G401 (cell line): ENCODE measurements at regions not wholly inside any gene's neighbourhood (a gene's known extent, or its start where the extent isn't known, plus 50 kb on each side); places are given as distances from the start of the nearest gene placed in this dataset.
A peak's percentile ranks its signal among the peaks of the same experiment; 100 is the strongest.
"Not testable (repeated sequence)": the region's sequence is repeated elsewhere in the genome, so short reads cannot be mapped to it uniquely, and the experiment has no call there.

Source experiments
- DNase-seq: peaks from one replicate; pipeline ENCODE4 v3.0.0-alpha.2; 2015; ENCODE audit warnings: low spot score
- in situ Hi-C: cut with HindIII; loops from 2 replicates; pipeline ENCODE4 v1.10.0; 2016; ENCODE audit warnings: low sequenced_read_pairs, mixed read lengths

- DNase-seq: peak; percentile 2
- in situ Hi-C loops: no loop called here
These were observed 167.8 kb upstream of the CXCL12 start for GRCh38 chr10:44552726-44553125.

DNA sequence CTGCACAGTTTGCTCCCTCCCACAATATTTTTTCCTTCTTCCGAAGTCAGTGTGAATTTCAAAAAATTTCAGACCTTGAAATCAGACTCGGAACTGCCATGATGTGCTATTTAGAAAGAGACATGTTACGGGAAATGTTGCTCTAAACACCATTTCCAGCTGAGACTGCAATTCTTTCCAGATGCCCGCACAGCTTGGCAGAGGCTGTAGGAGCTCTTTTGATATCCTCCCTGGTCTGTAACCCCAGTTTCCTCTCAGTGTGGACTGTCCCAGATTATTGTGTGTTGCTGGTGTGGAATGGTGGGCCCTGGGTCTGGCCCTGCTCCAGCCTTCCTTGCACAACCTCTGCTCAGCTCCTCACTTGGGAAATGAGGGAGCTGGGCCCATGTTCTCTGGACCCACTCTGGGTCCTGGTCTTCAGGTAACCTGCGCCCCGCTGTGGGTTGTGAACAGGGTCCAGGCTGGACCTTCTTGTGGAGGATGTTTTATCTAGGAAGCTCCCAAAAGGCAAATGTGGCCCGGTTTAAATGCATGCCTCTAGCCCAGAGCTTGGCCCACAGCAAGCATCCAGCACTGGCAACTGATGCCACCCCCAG, 172.8 kb upstream of the CXCL12 start:
- in situ Hi-C loops: no loop called here

GRCh38 chr10:44558521-44558920, 173.6 kb upstream of the CXCL12 start:
- in situ Hi-C loops: no loop called here
- no peak for DNase-seq

More for the DNA sequence above, 172.8 kb upstream of the CXCL12 start:
- no peak for DNase-seq

DNA sequence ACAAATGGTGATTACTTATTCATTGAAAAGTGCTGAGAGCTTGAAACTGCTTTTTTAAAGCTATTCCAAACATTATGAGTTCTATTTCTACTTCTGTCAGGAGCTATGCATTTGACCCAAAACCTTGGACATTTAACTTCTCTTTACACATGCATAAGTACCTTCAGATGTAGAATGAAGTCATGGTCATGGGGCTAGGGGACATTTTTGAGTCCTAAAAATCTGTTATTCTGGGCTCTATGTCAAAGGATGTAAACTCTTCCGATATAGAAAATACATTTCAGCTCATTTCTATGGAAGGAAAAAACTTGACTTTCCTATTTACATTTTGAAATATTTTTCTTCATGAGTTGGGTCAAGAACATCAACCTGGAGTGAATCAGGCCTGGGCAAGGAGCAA, 179.5 kb upstream of the CXCL12 start:
- no peak for DNase-seq
- in situ Hi-C loops: no loop called here

- in situ Hi-C loops: no loop called here
- no peak for DNase-seq
These were observed 179.9 kb upstream of the CXCL12 start for GRCh38 chr10:44564790-44565189.

DNA sequence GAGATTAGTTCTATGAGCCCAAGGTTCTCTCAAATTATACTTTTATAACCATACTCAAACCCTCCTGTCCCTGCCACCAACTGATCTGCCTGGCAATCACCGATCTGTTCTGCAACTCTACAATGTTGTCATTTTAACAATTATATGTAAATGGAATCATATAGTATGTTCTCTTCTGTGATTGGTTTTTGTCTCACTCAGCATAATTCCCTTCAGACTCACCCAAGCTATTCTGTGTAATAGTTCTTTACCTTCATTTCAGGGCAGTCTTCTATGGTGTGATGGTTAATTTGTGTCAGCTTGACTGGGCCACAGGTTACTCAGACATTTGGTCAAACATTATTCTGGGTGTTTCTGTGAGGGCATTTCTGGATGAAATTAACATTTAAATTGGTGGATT, 181.9 kb upstream of the CXCL12 start:
- in situ Hi-C loops: no loop called here
- no peak for DNase-seq

DNA sequence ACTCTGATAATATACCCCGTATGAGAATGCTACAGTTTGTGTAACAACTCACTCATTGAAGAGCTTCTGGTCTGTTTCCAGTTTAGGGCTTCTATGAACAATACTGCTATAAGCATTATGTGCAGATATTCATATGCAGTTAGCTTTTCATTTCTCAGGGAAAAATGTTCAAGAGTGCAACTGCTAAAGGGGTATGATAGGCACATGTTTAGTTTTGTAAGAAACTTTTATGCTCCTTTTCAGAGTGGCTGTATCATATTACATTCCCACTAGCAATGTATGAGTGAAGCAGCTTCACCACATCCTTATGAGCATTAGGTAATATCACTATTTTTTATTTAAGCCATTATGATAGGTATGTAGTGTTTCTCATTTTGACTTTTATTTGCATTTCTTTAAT, 182.6 kb upstream of the CXCL12 start:
- in situ Hi-C loops: no loop called here
- DNase-seq: no peak

- DNase-seq: no peak
- in situ Hi-C loops: no loop called here
These were observed 184.5 kb upstream of the CXCL12 start for GRCh38 chr10:44569193-44570091.

GRCh38 chr10:44571701-44572100, 186.8 kb upstream of the CXCL12 start:
- in situ Hi-C loops: no loop called here
- no peak for DNase-seq

- no peak for DNase-seq
- in situ Hi-C loops: no loop called here
These were observed 187.2 kb upstream of the CXCL12 start for GRCh38 chr10:44572146-44572545.

GRCh38 chr10:44573821-44574220, 188.9 kb upstream of the CXCL12 start:
- no peak for DNase-seq
- in situ Hi-C loops: no loop called here

- no peak for DNase-seq
- in situ Hi-C loops: no loop called here
These were observed 189.9 kb upstream of the CXCL12 start for GRCh38 chr10:44574596-44575480.

- DNase-seq: no peak
- in situ Hi-C loops: no loop called here
These were observed 190.9 kb upstream of the CXCL12 start for GRCh38 chr10:44575601-44576380.

GRCh38 chr10:44576702-44577191, 191.8 kb upstream of the CXCL12 start:
- in situ Hi-C loops: no loop called here

GRCh38 chr10:44577533-44577932, 192.6 kb upstream of the CXCL12 start:
- DNase-seq: no peak
- in situ Hi-C loops: no loop called here

More at GRCh38 chr10:44576702-44577191, 191.8 kb upstream of the CXCL12 start:
- no peak for DNase-seq

DNA sequence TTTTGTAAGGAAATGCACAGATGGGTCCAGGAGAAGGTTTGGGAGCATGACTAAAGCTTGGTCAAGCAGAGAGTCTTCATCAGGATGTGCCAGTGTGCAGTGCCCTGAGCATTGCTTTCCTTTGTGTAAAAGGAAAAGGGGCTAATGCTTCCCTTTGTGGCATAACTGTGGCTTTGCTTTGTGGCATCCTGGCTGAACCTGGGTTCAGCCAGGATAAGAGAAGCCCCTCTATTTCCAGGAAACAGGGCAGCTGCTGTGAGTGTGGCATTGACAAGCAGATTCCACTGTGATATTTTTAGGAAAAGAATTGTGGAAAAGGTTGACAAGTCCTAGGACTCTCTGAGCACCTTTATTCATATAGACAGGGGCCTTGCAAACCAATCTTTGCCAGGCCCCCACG, 193.4 kb upstream of the CXCL12 start:
- in situ Hi-C loops: no loop called here
- no peak for DNase-seq

DNA sequence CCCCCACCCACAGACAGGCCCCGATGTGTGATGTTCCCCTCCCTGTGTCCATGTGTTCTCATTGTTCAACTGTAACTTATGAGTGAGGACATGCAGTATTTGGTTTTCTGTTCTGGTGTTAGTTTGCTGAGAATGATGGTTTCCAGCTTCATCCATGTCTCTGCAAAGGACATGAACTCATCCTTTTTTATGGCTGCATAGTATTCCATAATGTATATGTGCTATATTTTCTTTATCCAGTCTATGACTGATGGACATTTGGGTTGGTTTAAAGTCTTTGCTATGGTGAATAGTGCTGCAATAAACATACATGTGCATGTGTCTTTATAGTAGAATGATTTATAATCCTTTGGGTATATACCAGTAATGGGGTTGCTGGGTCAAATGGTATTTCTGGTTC, 194.1 kb upstream of the CXCL12 start:
- in situ Hi-C loops, DNase-seq: not testable (repeated sequence)

DNA sequence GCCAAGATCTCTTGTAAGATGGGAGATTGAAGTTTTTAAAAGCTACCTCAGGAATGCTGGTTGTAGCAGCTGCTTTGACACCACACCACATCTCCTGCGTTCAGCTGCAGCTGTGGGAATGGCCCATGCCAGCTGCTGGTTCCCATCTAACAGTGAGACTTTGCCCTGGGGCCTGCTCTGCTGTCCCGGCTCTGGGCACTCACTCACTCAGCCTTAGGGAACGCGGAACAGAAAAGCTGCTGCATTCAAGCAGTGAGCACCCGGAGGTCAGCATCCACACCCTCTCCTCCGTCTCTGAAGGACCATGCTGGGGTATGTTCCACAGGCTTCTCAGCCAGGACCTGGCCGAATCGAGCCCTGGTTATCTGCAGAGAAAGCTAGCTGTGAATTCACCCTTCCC, 197.1 kb upstream of the CXCL12 start:
- DNase-seq: no peak
- in situ Hi-C loops: no loop called here
